ENCODE measurements at regions not wholly inside any gene's neighbourhood (a gene's known extent, or its start where the extent isn't known, plus 50 kb on each side); places are given as distances from the start of the nearest gene placed in this dataset.
"Not testable (repeated sequence)": the region's sequence is repeated elsewhere in the genome, so short reads cannot be mapped to it uniquely, and the experiment has no call there.

DNA sequence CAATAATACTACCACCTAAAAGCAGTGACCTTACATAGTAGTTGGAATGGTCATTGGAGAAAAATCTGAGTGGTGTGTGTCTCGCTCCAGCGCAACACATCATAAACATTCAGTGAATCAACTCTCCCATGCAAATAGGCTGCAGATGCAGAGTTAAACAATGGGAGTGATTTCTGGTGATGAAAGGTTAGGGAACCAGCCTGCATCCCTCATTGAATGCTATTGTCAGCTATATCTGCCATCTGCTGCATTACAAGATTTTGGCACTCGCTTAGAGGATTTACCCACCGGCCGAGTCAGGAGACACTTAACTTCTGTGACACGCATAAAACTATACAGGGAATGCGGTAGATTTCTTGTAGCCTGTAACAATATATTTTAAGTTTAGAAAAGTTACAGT lies 900.9 kb downstream of the FLRT2 start:
- DNase-seq, result no peak

DNA sequence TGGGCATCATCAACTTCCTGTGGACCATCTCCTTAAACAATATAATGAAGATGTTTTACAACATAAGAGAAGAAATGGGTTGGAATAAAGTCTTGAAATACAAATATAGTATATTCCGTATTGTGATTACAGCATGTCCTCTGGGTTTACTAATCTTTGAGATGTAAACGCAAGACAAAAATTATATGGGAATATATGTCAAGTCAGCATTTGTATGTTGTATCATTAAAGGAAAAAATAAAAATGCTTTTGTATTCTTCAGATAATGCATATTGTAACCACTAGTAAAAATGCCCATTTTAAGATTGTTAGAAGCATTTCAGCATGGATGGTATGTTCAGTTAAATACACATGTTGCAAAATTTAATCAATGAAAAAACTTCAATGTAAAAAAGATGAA lies 893.3 kb downstream of the FLRT2 start:
- DNase-seq, result no peak

GRCh38 chr14:86420131-86420530 lies 890.2 kb downstream of the FLRT2 start:
- DNase-seq, result no peak

DNA sequence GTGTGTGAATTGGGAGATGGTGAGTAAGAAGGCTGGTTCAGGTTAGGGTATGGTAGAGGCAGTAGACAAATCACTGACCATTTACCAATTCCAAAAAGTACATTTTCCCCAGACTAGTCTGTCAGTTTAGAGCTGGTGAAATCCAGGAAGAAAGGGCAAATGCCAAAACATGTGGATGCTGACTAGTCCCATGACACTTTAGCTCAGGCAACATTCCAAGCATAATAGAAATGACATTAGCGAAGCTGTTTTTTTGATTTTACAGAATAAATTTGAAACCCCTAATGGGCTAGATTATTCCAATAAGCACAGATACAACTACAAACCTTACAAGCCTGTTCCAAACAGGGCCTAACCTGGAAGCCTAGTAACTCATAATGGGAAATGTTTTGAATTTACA lies 884.2 kb downstream of the FLRT2 start:
- DNase-seq, result no peak

- DNase-seq, result no peak
These were observed 875.2 kb downstream of the FLRT2 start for GRCh38 chr14:86404989-86405649.

GRCh38 chr14:86404425-86404824 lies 874.5 kb downstream of the FLRT2 start:
- DNase-seq, result no peak

GRCh38 chr14:86402545-86402944 lies 872.6 kb downstream of the FLRT2 start:
- no peak for DNase-seq

DNA sequence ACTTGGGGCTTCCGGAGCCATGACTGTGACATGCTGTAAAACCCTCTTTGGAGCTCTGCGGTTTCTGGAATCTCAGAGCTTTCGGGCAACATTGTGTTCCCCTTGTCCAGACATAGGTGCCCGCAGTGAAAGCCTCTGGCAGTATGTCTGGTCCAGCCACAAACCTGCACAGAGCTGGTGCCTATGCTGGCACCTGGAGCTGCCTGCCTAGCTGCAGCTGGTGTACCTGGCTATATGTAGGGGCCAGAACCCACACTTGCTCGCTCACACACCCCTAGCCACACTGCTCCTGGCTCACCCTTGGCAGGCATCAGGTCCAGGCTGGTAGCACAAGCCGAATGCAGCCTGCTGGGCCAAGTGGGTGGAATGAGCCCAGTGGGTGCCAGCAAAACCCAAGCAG lies 861.1 kb downstream of the FLRT2 start:
- DNase-seq, result no peak

DNA sequence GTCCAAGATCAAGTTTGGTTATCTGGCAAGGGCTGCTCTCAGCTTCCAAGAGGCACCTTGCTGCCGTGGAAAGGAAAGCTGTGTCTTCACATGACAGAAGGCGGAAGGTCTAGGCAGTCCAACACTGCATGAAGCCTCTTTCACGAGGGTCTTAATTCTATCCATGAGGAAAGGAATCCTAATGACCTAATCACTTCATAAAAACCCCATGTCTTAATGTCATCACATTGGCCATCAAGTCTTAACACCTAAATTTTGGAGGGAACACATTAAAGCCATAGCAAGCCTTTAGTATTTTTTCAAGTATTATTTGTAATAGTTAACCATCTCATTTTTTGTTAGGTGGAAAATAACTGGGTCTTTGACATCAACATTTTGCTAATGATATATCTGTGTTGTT lies 858.3 kb downstream of the FLRT2 start:
- DNase-seq, result no peak

DNA sequence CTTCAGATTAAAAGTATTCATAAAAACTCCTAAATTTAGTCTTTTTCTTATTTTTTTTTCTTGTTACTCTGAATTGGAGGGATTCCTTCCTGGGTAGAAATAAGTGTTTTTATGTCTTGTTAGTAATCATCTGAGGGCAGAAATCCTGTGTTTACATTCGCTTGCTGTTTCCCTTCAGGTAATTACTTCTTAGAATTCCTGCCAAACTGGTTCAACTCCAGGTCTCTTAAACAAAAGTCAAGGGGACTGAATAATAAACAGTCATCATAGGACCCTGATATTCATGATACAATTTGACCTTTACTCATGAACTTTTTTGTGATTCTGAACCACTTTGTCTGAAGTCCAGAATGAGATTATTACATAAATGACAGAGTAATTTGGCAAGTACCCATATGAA lies 843.9 kb downstream of the FLRT2 start:
- DNase-seq, result no peak

DNA sequence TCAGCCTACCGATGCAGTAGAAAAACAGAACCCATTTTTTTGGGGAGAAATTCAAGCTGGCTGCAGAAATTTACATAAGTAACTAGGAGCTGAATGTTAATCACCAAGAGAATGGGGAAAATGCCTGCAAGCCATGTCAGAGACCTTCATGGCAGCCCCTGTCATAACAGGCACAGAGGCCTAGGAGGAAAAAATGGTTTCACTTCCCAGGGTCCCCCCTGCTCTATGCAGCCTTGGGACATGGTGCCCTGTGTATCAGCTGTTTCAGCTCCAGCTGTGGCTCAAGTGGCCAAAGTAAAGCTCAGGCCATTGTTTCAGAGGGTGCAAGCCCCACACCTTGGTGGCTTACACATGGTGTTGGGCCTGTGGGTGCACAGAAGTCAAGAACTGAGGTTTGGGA lies 842.5 kb downstream of the FLRT2 start:
- no peak for DNase-seq

GRCh38 chr14:86364634-86365033 lies 834.7 kb downstream of the FLRT2 start:
- no peak for DNase-seq

- DNase-seq, result no peak
These were observed 833.6 kb downstream of the FLRT2 start for GRCh38 chr14:86363576-86363975.

DNA sequence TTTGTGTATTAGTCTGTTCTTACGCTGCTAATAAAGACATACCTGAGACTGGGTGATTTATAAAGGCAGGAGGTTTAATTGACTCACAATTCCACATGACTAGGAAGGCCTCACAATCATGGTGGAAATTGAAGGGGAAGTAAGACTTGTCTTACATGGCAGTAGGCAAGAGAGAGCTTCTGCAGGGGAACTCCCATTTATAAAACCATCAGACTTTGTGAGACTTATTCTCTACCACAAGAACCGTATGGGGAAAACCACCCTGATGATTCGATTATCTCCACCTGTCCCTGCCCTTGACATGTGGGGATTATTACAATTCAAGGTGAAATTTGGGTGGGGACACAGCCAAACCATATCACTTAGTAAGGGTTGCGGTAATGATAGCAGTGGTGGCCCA lies 833.1 kb downstream of the FLRT2 start:
- no peak for DNase-seq

GRCh38 chr14:86357876-86358275 lies 827.9 kb downstream of the FLRT2 start:
- DNase-seq, result no peak

DNA sequence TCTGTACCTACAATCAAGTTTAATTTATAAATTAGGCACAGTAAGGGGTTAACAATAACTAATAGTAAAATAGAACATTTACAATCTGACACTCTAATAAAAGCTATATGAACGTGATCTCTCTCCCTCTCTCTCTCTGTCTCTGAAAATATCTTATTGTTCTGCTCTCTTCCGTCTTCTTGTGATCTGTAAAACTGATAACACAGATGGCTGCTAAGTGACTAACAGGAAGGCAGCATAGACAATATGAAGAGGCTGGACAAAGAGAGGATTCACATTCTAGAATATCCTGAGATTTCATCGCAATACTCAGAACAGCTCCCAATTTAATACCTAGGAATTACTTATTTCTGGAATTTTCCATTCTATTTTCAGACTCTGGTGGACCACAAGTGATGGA lies 827.2 kb downstream of the FLRT2 start:
- DNase-seq, result no peak

- DNase-seq, result no peak
These were observed 817.0 kb downstream of the FLRT2 start for GRCh38 chr14:86346818-86347384.

GRCh38 chr14:86334355-86334754 lies 804.4 kb downstream of the FLRT2 start:
- DNase-seq, result no peak

- no peak for DNase-seq
These were observed 803.5 kb downstream of the FLRT2 start for GRCh38 chr14:86333493-86333892.

GRCh38 chr14:86331341-86331740 lies 801.4 kb downstream of the FLRT2 start:
- no peak for DNase-seq

- DNase-seq, result no peak
These were observed 791.2 kb downstream of the FLRT2 start for GRCh38 chr14:86321151-86321550.

DNA sequence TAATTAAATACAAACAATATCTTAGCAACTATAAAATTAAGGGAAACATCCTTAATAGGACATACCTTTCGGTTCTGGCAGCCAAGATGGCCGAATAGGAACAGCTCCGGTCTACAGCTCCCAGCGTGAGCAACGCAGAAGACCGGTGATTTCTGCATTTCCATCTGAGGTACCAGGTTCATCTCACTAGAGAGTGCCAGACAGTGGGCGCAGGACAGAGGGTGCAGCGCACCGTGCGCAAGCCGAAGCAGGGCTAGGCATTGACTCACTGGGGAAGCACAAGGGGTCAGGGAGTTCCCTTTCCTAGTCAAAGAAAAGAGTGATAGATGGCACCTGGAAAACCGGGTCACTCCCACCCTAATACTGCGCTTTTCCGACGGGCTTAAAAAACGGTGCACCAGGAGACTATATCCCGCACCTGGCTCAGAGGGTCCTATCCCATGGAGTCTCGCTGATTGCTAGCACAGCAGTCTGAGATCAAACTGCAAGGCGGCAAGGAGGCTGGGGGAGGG lies 782.3 kb downstream of the FLRT2 start:
- not testable (repeated sequence) for DNase-seq

DNA sequence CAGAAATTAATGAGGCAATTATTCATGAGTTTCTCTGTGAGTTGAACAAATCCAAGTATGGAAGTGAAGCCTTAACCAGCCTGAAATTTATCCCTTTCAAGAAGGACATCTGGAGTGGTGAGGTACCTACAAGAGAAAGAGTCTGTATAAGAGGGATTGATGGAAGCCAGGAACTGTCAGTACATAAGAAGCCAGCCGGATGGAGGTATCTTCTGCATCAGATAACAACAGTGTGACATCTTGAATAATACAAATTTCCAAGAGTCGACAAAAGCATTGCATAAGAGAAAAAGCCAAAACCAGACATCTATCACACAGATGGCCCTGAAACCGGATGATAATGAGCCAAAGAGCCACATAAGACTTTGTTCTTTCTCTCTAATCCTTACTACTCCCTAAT lies 781.2 kb downstream of the FLRT2 start:
- DNase-seq, result no peak

GRCh38 chr14:86310611-86311010 lies 780.7 kb downstream of the FLRT2 start:
- no peak for DNase-seq

GRCh38 chr14:86310148-86310547 lies 780.2 kb downstream of the FLRT2 start:
- no peak for DNase-seq

Measured in CD4-positive, alpha-beta T cell treated with Interleukin-15 for 1 hour (primary cell).